ENCODE measurements at regions not wholly inside any gene's neighbourhood (a gene's known extent, or its start where the extent isn't known, plus 50 kb on each side); places are given as distances from the start of the nearest gene placed in this dataset.

GRCh38 chr13:26954976-26955375 lies 194.4 kb upstream of the GPR12 start:
- in situ Hi-C loops (cut with MboI), result loop anchor here (10.0 kb wide), 1 partner anchor 1030 kb away; the partner anchor contains the start of gene URAD
- Histone ChIP-seq H3K9me1 (ENCODE audit: control insufficient read depth, insufficient read depth, low read length) (no peaks in the 10 kb centered on the region), H3K4me3 (no peak overlapping the region), H2AFZ (ENCODE audit: low read depth, low read length) (no peak overlapping the region), H3K4me1 (replicated peaks in 1 of 2; ENCODE audit: control insufficient read depth in 2 of 2, insufficient read depth in 2 of 2, low read length in 2 of 2) (peaks cover 14 to 18% of the 10 kb centered on the region in 2 experiments; a peak in 4 of 5 replicates), H3K9ac (ENCODE audit: insufficient read depth in 1 of 2, low read depth in 2 of 2, low read length in 2 of 2) (no peak overlapping the region), H3K4me2 (ENCODE audit: insufficient read depth, low read length) (no peak overlapping the region), H3K79me2 (ENCODE audit: control insufficient read depth, insufficient read depth, low read length) (no peaks in the 10 kb centered on the region), H3K27me3 (ENCODE audit: control insufficient read depth in 2 of 2, insufficient read depth in 2 of 2, low read length in 2 of 2) (no peaks in the 10 kb centered on the region), H4K20me1 (replicated peaks; ENCODE audit: control insufficient read depth, insufficient read depth, low read length) (no peaks in the 10 kb centered on the region), H3K27ac (ENCODE audit: extremely low read depth, low read depth, low read length) (no peak overlapping the region), H3K36me3 (ENCODE audit: control insufficient read depth, insufficient read depth, low read length) (no peaks in the 10 kb centered on the region), H3K9me3 (replicated peaks; ENCODE audit: control insufficient read depth, insufficient read depth, low read depth, low read length) (no peaks in the 10 kb centered on the region)
- CTCF ChIA-PET (ENCODE audit: low intra/inter-chr PET ratio), result no interaction called here
- intact Hi-C loops (cut with micrococcal nuclease), result no loop called here
- FAIRE-seq (no peak), DNase-seq (ENCODE audit: extremely low read depth in 1 of 4, low spot score in 3 of 4) (no peak), ATAC-seq (no peak)
- 7% methylated on average over 4 of the region's 4 CpGs for WGBS (ENCODE audit: insufficient coverage, low coverage, missing lambda C conversion rate)
- no TSS peak for BruUV-seq (replicated peaks)
- POLR2A ChIA-PET, result interaction anchor here (0.6 to 2.4 kb wide), 3 partner anchors 9 to 33 kb away, joined by 3 to 7 read pairs (median 5); no protein-coding TSS in a partner anchor
- TF ChIP-seq C11orf30 (IDR thresholded peaks at IDR 0.05; ENCODE audit: low read depth) (no peak), MECOM (CRISPR knock-in tag; IDR thresholded peaks at IDR 0.05) (no peak), AFF1 (IDR thresholded peaks at IDR 0.05; ENCODE audit: low read depth in 1 of 2, partially characterized antibody in 2 of 2) (no peak), FOXA1 (IDR thresholded peaks at IDR 0.05; ENCODE audit: borderline replicate concordance) (no peak), ZBTB7A (IDR thresholded peaks at IDR 0.05; ENCODE audit: borderline replicate concordance, control insufficient read depth, low read depth, low read length) (no peak), HNRNPH1 (optimal IDR thresholded peaks at IDR 0.05; ENCODE audit: low read depth, low read length) (no peak), ZFPM2 (CRISPR knock-in tag; IDR thresholded peaks at IDR 0.05) (no peak), FIP1L1 (IDR thresholded peaks at IDR 0.05; ENCODE audit: low read depth, low read length, poor library complexity, severe bottlenecking) (no peak), IRF9 (tag; IDR thresholded peaks at IDR 0.05) (no peak), ZNF274 (IDR thresholded peaks at IDR 0.05; ENCODE audit: borderline replicate concordance, low read depth, low read length) (no peak), HDAC2 (IDR thresholded peaks at IDR 0.05) (no peak), ZNF695 (CRISPR knock-in tag; IDR thresholded peaks at IDR 0.05) (no peak), GTF2A2 (tag; IDR thresholded peaks at IDR 0.05) (no peak), TSC22D4 (tag; IDR thresholded peaks at IDR 0.05) (no peak), HMG20B (CRISPR knock-in tag; IDR thresholded peaks at IDR 0.05) (no peak), NFATC3 (IDR thresholded peaks at IDR 0.05) (no peak)

Measured in K562 (cell line).